Heart right ventricle (tissue), 16 donors: ENCODE measurements at regions not wholly inside any gene's neighbourhood (a gene's known extent, or its start where the extent isn't known, plus 50 kb on each side); places are given as distances from the start of the nearest gene placed in this dataset.

ENCODE experiments used
- ATAC-seq, 8 donors: fragments of 200-7000 bp; cut with Tn5 transposase; one replicate each; pipeline ENCODE4 v1.9.1; 2020; ENCODE audit warnings: mild to moderate bottlenecking in 8 of 8, moderate library complexity in 8 of 8, moderate number of reproducible peaks in 1 of 8
- DNase-seq, 2 donors: peaks; one replicate each; pipeline ENCODE4 v3.0.0-alpha.2; 2020
- H3K27ac ChIP-seq, 10 donors: fragments of 200-600 bp; sonication (generic) in 2 of 10; one replicate each; pipeline versions ENCODE4 v1.5.0 to v1.8.0; 2020 to 2022; ENCODE audit warnings: mild to moderate bottlenecking in 3 of 10
- H3K27me3 ChIP-seq, 7 donors: fragments of 200-600 bp; one replicate each; pipeline ENCODE4 v1.8.0; 2021 to 2022; ENCODE audit warnings: mild to moderate bottlenecking in 2 of 7
- H3K36me3 ChIP-seq, 9 donors: fragments of 200-600 bp; sonication (generic) in 1 of 9; one replicate each; pipeline versions ENCODE4 v1.5.0 to v1.8.0; 2020 to 2022; ENCODE audit warnings: mild to moderate bottlenecking in 2 of 9
- H3K4me1 ChIP-seq, 9 donors: fragments of 200-600 bp; sonication (generic) in 1 of 9; one replicate each; pipeline versions ENCODE4 v1.5.0 to v1.8.0; 2020 to 2022; ENCODE audit warnings: mild to moderate bottlenecking in 4 of 9
- H3K4me3 ChIP-seq, 10 donors: fragments of 200-600 bp; sonication (generic) in 2 of 10; one replicate each; pipeline versions ENCODE4 v1.5.0 to v1.8.0; 2020 to 2022; ENCODE audit warnings: mild to moderate bottlenecking in 7 of 10, moderate library complexity in 2 of 10
- H3K9me3 ChIP-seq, 11 donors: fragments of 200-600 bp in 10 of 11; sonication (generic) in 2 of 11; one replicate each; pipeline versions ENCODE4 v1.5.0 to v1.8.0; 2013 to 2022; ENCODE audit warnings: mild to moderate bottlenecking in 2 of 11, control low read depth in 1 of 11, moderate library complexity in 1 of 11
- WGBS, 2 donors: extraction: QIAGEN DNeasy Blood & Tissue Kit; methylation state at CpG; one replicate each; pipeline ENCODE4 v1.1.7; 2013; ENCODE audit warnings: inconsistent platforms in 1 of 2; 5-methylcytosine and 5-hydroxymethylcytosine counted together
- intact Hi-C, 10 donors: fragments of 100-400 bp; cut with DNase I; formaldehyde crosslinking; loops; one replicate each; pipeline versions ENCODE4 v1.11.1 to v1.14.2; 2022
- TF ChIP-seq, protein P1 (sequence below), 9 donors: fragments of 200-600 bp; sonication (generic) in 2 of 9; IDR thresholded peaks; one replicate each; pipeline versions ENCODE4 v1.5.0 to v1.8.0; 2021 to 2022; ENCODE audit warnings: antibody characterized with exemption in 9 of 9, mild to moderate bottlenecking in 5 of 9, moderate library complexity in 1 of 9
- donor health status: Arrhythmogenic right ventricular cardiomyopathy.
- donor health status: ischemic (EF 13 %, LVEDD 7.1; RV severe dilation, severe dysfunction).
- donor health status: healthy with polysubstance abuse.
- donor health status: DM: no; HTN: yes; CAD: no.
- donor health status: DM: no; HTN: no; CAD: no.
- donor health status: ischemic (EF 25% LVEDD 6.9; RV normal size, moderate dysfunction).
- donor health status: ischemic (EF 25% LVEDD 5.7; RV mildly dilated, moderate dysfunction).
- donor health status: healthy.
- donor health status: DM: yes; HTN: yes; CAD: no.
- donor health status: Ischemic cardiomyopathy.
- donor health status: ischemic (EF 35%, LVEDD 5.7; RV mildly dilated, moderate dysfunction).
- donor health status: nonischemic (EF 11% LVEDD 7.7; RV severe dilation, severe dysfunction).
- donor health status: DM: yes; HTN: yes; CAD: no.
- donor health status: PGD.
- donor health status: ischemic (EF 29% LVEDD 5.4; RV normal size, mild dysfunction).
- donor health status: nonischemic (EF 23%, LVEDD 6.1; RV moderate dilation, normal function).

DNA sequence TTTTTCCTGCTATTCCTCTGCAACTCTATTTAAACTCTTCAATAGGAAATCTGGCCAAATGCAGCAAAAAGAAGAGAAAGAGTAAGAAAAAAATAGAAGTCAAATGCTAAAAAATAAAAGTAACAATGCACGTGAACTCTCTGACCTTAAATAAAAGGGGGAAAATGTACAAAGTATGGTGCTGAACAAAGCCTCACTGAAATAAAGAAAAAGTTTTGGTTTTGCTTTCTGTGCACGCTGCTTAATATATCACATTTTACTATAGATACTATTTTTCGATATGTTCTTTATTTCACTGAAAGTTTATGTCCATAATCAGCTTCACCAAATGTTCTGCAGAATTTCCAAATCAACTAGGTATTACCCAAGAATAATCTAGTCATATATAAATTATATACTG is 396.3 kb downstream of the CBLN2 start:
- DNase-seq (no peak), ATAC-seq (no peak)
- H3K4me3 ChIP-seq: no peak overlapping the region
- TF ChIP-seq, protein P1, sequence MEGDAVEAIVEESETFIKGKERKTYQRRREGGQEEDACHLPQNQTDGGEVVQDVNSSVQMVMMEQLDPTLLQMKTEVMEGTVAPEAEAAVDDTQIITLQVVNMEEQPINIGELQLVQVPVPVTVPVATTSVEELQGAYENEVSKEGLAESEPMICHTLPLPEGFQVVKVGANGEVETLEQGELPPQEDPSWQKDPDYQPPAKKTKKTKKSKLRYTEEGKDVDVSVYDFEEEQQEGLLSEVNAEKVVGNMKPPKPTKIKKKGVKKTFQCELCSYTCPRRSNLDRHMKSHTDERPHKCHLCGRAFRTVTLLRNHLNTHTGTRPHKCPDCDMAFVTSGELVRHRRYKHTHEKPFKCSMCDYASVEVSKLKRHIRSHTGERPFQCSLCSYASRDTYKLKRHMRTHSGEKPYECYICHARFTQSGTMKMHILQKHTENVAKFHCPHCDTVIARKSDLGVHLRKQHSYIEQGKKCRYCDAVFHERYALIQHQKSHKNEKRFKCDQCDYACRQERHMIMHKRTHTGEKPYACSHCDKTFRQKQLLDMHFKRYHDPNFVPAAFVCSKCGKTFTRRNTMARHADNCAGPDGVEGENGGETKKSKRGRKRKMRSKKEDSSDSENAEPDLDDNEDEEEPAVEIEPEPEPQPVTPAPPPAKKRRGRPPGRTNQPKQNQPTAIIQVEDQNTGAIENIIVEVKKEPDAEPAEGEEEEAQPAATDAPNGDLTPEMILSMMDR (IDR thresholded peaks at IDR 0.05): no peak
- intact Hi-C loops: no loop called here
- H3K27ac ChIP-seq: no peak overlapping the region
- no peaks in the 10 kb centered on the region for H3K4me1 ChIP-seq
- 83 to 84% methylated on average over 3 of the region's 3 CpGs for WGBS, 2 donors
- no peaks in the 10 kb centered on the region for H3K27me3 ChIP-seq
- no peaks in the 10 kb centered on the region for H3K36me3 ChIP-seq
- peaks cover 0 to 6% (median 0%) of the 10 kb centered on the region in 11 donors for H3K9me3 ChIP-seq

DNA sequence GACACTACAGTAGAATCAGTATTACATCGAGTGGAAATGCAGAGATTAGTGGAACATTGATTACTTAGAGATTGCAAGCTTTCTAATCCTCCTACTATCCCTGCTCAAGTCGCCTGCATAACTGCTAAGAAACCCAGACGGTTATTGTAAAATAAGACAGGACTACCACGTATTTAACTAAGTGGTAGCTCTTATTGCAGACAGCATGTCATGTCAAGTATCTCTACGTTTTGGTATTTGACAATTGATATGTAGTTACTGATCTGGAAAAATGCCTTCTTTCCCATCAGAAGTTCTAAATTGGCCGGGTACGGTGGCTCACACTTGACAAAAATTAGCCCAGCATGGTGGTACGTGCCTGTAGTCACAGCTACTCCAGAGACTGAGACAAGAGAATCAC is 404.1 kb downstream of the CBLN2 start:
- WGBS, 2 donors: 71 to 73% methylated on average over 8 of the region's 8 CpGs
- no peak overlapping the region for H3K4me3 ChIP-seq
- TF ChIP-seq, protein P1 (IDR thresholded peaks at IDR 0.05): no peak
- no peaks in the 10 kb centered on the region for H3K36me3 ChIP-seq
- no peaks in the 10 kb centered on the region for H3K4me1 ChIP-seq
- peaks cover 0 to 17% (median 0%) of the 10 kb centered on the region in 11 donors for H3K9me3 ChIP-seq
- ATAC-seq (no peak), DNase-seq (no peak)
- intact Hi-C loops: no loop called here
- H3K27me3 ChIP-seq: no peaks in the 10 kb centered on the region
- H3K27ac ChIP-seq: no peak overlapping the region

DNA sequence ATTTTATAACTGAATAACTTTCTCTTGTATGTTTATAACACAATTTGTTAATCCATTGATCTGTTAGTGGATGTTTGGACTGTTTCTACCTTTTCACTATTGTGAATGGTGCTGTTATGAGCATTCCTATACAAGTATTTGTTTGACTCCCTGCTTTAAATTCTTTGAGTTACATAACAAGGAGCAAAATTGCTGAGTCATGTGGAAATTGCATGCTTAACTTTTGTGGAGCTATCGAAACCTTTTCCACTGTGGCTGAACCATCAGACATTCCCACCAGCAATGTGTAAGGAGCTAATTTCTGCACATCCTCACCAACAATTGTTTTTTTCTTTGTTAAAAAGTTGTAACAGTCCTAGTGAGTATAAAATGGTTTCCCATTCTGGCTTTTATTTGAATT is 415.5 kb downstream of the CBLN2 start:
- Histone ChIP-seq H3K9me3 (peaks cover 0 to 16% (median 0%) of the 10 kb centered on the region in 11 donors), H3K36me3 (no peaks in the 10 kb centered on the region), H3K4me1 (no peaks in the 10 kb centered on the region), H3K4me3 (no peak overlapping the region), H3K27me3 (no peaks in the 10 kb centered on the region), H3K27ac (no peak overlapping the region)
- ATAC-seq: no peak
- TF ChIP-seq, protein P1 (IDR thresholded peaks at IDR 0.05): no peak
- DNase-seq: no peak
- WGBS, 2 donors: 62 to 78% methylated on average over 1 of the region's 1 CpG
- intact Hi-C loops: no loop called here

DNA sequence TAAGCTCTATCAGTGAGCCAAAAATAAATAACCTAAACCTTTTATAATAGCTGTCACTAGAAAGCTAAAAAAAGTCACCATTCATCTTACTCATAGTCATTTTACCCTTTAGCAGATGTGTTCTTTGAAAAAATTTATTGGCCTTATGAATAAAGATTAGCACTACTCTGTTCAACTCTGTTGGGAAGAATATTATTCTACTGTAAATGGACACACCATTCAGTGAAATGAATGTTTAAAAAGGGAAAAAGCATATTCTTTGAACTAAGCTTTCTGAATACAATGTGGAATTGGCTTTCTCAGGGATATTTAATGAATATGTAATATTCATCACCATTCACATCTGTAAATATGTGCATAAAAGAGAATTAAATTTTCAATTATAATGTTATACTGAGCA is 422.0 kb downstream of the CBLN2 start:
- Histone ChIP-seq H3K9me3 (peaks cover 0 to 5% (median 0%) of the 10 kb centered on the region in 11 donors), H3K4me1 (no peaks in the 10 kb centered on the region), H3K27me3 (no peaks in the 10 kb centered on the region), H3K4me3 (no peak overlapping the region), H3K27ac (no peak overlapping the region), H3K36me3 (no peaks in the 10 kb centered on the region)
- intact Hi-C loops: no loop called here
- no peak for DNase-seq
- TF ChIP-seq, protein P1 (IDR thresholded peaks at IDR 0.05): no peak
- no peak for ATAC-seq

- H3K27me3 ChIP-seq: no peaks in the 10 kb centered on the region
- no peaks in the 10 kb centered on the region for H3K36me3 ChIP-seq
- DNase-seq (no peak), ATAC-seq (no peak)
- no peak overlapping the region for H3K4me3 ChIP-seq
- H3K27ac ChIP-seq: no peak overlapping the region
- H3K9me3 ChIP-seq: peaks cover 0 to 4% (median 0%) of the 10 kb centered on the region in 11 donors
- WGBS, 2 donors: 83 to 84% methylated on average over 7 of the region's 7 CpGs
- H3K4me1 ChIP-seq: no peaks in the 10 kb centered on the region
- intact Hi-C loops: no loop called here
- TF ChIP-seq, protein P1 (IDR thresholded peaks at IDR 0.05): no peak
These were observed 425.1 kb downstream of the CBLN2 start for GRCh38 chr18:72119082-72119481.
